ENCODE measurements at regions not wholly inside any gene's neighbourhood (a gene's known extent, or its start where the extent isn't known, plus 50 kb on each side); places are given as distances from the start of the nearest gene placed in this dataset.

DNA sequence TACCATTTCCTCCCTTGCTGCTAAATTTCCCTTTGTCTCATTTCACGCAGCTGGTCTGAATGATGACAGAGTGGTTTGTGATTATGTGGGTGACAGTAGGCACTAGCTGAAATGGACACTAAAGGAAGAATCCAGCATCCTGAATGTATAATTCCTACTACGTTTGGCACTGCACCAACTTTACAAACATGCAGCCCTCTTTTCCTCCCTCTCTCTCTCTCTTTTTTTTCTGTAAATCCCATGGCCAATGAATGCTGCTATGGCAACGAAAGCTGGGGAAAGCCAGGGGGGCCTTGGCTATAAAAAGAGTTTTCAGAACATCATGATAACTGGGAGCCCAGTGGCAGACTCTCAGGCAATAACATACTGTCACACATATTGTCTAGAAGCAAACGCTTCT lies 367.2 kb upstream of the AGTR1 start:
- DNase-seq = peak; percentile 69

DNA sequence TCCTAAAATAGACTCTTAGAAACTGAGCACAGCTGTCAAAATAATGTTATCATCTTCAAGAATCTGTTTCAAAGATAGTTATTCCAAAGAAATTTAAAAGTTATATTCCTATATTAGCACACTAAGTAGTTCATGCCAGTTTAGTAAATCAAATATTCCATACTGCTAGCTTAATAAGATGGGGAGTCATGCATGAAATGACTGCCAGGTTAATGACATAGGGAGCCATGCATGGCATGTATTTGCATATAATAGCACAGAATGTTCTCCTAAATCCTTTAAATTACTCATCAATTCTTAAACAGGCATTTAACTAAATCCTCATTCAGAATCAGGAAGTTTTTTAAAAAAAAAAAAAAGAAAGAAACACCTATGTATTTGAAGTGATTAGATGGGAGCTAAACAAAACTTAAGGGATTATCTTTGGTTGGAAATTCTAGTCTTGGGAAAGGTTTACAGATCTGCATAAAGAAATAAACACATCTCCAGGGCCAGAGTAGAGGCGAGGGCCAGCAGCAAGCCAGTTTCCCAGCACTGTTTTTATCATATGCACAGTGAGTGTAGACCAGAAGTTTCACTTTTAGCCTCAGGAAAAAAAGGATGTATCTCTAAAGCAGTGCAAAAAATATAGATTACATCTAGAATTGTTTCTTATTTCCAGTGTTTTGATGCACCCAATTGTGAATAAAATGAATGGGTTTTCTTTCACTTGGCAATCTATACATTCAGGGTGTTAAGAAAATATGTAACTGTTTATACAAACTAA lies 366.4 kb upstream of the AGTR1 start:
- peak; percentile 70 for DNase-seq

DNA sequence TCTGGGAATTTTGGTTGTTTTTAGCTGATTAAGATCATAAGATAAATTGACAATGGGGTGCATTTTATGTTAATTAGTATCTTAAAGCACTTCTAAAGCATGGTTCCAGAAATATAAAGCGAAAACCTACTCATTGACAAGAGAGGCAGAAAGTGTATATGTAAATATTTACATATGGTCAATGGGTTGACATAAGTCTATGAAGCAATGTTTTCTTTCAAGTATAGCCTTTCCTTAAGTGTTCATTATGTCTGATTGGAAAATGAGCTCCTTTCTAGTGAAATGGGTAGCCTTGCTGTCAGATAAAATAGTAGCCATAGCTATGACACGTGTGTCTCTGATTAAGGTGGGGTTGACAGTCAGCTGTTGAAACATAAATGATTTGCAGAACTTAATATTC lies 365.2 kb upstream of the AGTR1 start:
- peak; percentile 17 for DNase-seq

DNA sequence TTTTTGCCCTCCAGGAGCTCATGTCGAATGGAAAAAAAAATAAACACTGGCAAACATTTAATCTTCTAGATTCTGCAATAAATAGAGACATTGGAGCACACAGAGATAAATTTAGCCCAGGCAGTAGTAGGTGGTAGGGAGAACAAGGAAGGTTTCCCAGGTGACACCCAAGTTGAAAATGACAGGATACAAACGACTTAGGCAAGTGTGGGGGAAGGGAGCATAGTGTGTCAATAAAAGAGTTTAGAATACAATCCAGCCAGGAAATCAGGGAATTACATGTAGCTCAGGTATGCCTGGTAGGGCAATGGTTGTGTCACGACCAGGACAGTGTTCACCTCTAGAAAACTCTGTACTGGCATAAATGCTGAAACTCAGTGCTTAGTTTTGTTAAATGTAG lies 364.6 kb upstream of the AGTR1 start:
- peak; percentile 39 for DNase-seq

GRCh38 chr3:148335612-148336011 lies 362.1 kb upstream of the AGTR1 start:
- DNase-seq = no peak

DNA sequence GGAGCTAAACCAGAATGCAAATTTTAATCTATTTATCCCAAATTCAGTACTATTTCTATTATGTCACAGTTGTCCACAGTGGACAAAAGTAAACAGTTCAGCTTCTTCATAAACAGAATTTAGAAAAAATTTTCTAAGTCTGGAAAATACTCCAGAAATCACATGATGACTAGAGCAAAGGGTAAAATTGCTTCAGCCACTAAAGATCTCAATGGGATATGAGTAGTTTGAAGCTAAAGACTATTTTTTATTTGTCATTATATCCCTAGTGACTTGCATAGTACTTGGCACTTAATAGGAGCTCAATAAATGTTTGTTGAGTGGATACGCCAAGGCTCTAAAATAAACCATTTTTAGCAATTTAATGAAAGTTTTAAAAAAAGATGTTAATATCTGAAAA lies 354.3 kb upstream of the AGTR1 start:
- no peak for DNase-seq

DNA sequence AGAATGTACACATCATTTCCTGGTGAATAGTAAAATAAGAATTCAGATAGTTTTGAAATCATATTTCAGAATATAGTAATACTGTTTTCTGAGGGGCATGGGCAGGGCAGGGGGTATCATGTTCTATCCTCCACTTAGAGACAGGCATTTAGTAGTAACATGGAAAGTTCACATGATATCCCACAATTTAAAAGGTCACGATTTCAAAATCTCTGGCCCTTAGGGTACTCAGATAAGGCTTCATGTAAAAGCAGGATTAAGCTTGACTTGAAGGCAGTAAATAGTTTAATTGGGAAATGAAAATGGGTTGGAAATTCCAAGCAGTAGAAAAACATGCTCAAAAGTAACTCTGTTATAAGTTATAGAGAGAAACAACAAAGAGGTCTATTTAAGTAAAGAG lies 353.2 kb upstream of the AGTR1 start:
- no peak for DNase-seq

DNA sequence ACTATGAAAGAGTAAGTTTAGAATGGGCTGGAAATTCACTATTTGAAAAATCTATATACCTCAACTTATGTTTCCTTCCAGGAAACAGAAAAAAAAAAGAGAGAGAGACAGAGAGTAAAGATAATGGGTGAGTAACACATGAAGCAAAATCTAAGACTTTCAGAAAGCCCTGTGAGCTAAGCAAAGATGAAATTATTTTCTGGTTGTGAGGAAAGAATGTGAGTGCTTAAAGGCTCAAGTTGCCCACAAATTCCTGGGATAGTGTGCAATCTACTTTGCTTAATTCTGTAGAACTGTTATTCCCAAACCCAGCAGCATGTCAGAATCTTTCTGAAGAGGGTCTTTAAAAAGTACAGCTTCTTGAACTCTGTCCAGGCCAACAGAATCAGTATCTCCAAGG lies 337.7 kb upstream of the AGTR1 start:
- no peak for DNase-seq

GRCh38 chr3:148366743-148367410 lies 330.8 kb upstream of the AGTR1 start:
- peak; percentile 72 for DNase-seq

DNA sequence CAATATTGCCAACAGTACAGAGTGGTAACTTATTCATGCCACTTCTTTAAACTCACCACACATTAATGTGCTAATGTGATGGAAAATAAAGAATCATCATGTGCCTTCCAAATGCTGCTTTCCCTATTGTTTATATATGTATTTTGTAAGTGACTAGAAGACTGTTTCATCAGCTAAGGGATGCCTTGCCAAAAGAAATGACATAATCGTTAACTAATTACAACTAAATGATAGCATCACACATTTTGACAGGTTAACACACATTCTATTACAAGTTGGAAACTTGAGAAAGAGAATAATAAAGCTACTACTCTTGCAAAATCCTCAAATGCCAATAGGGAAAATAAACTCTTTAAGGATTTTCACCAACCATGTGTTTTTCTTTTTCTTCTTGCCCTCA lies 329.9 kb upstream of the AGTR1 start:
- DNase-seq = no peak

DNA sequence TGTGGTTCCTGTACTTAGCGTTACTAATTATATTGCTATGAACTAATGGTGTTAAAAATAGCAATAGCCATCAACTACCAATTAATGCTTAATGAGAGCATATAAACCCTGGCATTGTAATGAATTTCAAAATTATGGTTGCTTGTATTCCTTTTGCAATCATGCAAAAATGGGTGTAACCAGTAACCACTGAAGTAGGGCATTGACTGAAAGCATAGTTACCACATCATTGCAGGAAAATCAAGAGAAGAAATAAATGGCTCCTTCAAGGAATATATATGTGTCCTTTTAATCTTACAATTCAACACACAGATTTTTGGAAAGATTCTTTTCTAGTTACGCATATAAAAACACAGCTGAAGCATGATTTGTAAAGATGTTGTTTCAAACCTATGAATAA lies 328.3 kb upstream of the AGTR1 start:
- DNase-seq = no peak

DNA sequence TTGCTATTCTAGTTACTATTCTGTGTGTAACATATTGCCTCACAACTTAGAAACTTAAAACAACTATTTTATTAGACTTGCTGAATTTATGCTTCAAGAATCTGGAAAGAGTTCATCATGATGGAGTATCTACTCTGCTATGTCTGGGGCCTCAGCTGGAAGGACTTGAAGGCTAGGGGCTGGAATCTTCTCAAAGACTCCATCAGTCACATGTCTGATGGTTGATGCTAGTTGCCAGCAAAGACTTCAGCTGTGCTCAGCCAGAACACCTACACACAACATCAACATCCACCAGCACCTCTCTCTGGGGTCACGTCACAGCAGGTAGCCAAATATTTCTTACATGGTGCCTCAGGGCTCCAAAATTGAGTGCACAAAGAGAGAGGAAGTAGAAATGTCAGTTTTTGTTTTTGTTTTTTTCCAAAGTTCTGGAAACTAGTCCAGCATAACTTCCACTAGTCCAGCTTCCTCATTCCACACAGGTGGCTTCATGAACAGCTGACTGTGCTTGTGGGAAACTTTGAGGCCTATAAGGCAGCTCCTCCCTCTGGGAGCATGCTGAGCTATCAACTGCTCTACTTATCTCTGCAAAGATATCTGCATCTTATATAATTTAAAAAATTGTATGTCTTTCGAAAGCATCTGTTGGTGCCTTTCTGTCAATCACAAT lies 325.4 kb upstream of the AGTR1 start:
- DNase-seq = no peak

DNA sequence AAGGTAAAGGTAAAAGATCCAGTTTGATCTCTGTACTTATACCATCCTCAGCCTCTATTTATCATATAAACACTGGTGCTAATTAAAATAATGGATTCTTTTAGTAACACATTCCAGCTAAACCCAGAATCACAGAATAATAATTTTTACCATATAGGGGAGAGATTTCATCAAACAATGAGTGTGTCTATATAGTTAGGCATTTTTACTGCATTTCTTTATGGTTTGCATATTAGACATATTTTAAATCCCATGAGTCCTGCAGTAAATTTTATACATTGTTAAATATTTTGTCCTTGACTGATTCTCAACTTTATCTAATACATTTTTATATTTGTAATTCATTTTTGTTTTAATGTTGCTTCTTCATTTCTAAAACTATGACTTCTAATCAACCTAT lies 323.7 kb upstream of the AGTR1 start:
- DNase-seq = no peak

DNA sequence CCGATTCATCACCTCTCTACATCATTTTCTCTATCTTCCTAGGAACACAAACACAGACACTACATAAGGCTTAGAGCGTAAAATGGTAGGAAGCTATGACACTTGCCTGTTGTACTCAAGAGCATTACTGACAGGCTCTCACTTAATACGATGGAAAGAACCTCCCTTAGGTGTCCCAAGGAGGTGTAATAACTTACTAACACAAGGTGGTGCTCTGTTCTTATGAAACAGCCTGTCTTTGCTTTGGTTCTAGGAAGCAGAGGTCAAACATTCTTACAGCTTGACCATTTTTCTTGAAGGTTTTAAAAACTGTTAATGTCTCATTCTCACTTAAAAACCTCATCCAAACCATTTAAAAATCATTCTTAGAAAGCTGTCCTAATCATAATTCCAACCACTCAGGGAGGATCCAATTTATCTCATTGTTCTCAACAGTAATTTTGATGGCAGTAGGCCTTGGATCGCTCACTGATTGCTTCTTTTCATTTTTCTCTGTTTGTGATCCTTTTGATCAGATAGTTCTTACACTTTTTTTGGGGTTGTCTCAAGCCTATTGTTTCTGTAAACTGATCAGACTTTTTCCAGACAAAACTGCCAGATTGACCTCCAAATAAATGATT lies 317.8 kb upstream of the AGTR1 start:
- DNase-seq = peak; percentile 81

DNA sequence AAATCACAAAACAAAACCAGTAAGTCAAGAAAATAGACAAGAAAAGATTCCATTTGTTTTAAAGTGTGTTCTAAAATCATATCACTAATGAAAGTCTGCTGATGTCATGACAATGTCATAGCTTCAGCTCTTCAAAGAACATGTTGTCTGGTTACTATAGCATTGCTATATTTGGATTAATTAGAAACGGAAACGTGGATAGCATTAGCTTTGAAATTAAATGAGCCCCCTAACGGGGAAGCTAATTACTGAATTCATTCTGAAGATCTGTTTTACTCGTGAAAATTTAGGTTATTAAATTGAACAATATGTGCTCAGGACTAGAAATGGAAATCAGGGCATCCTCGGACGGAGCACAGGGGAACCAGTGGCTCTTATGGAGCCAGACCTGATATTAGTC lies 316.7 kb upstream of the AGTR1 start:
- DNase-seq = no peak

DNA sequence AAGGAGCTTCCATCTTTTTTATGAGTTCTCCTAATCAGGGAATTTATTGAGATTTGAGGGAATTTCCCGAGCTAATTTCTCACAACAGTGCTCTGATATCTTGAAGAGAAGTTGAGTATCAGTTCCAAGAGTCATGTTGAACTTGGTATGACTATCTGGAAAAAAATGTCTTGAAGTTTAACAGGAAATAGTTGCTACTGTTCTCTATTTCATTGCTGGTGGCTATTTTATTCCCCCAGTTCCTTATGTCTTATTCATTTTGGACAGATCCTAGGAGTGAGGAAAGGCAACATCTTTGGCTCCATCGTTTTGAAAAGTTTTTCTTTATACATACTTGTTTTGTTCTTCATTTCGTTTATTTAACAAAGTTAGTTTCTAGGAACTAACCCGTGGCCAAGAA lies 307.8 kb upstream of the AGTR1 start:
- DNase-seq = no peak

- DNase-seq = no peak
Observed at GRCh38 chr3:148395821-148396220, 301.9 kb upstream of the AGTR1 start.

GRCh38 chr3:148400754-148401153 lies 296.9 kb upstream of the AGTR1 start:
- DNase-seq = no peak

DNA sequence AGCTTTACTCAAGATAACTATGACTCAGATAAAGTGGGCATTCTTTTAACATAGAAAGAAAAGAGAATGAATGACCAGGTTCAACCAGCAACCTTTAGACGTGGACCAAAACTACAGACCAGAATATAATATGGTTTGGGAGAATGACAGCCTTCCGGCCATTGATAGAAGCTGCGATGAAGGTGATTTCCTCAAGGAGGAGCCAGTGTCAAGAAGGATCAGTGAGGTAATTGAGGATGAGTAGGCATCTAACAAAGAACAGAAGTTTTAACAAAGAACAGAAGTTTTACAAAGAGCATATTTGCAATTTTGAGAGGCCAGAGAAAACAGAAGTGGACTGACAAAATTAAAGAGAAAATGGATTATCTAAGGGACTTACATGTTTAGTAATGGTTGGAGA lies 289.0 kb upstream of the AGTR1 start:
- DNase-seq = no peak

GRCh38 chr3:148420242-148420641 lies 277.5 kb upstream of the AGTR1 start:
- no peak for DNase-seq

DNA sequence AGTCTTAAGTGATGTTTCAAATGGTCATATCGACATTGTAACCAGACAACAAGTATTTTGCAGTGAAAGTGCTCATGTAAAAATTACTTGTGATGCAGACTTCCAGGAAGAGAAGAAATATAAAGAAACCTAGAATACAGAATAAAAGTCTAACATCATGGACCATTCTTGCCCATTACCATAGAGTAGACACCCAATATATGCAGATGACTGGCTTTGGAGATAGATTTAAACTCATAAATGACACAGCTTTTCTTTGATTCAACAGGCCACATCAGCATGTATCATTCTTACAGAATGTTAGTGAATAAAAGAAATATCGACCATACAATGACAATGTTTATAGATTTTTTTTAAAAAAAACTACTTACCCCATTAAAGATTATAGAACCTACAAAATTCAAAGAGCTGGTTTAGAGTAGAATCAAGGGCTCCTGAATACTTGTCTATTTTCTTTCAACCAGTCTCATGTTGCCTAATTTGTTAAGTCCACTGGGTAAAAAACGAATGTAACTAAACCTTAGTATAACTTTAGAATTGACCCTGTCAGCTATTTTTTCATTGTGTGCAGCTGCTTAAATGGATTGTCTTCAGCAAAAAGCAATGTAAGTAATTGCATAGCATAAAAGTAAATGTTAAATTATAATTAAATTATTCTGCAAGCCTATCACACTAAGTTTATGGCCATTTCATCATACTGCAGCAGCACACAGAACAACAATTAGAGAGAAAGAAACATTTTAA lies 268.7 kb upstream of the AGTR1 start:
- no peak for DNase-seq

DNA sequence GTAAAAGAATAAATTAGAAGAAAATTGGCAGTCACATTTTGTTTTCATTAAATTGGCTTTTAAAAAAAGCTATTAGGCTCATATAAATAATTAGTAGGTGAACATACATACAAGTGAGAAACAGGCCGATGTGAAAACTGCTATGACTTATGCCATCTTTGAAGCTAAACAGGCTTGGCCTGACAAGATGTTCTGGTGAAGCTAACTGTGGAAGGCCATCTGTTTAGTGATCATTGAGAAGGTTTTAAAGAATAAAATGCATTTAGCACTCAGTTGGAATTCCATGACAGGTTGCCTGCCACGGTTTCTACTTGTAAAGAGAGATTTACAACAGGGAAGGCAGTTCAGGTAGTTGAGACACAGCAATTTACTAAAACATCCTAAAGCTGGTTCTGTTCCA lies 264.0 kb upstream of the AGTR1 start:
- DNase-seq = no peak

DNA sequence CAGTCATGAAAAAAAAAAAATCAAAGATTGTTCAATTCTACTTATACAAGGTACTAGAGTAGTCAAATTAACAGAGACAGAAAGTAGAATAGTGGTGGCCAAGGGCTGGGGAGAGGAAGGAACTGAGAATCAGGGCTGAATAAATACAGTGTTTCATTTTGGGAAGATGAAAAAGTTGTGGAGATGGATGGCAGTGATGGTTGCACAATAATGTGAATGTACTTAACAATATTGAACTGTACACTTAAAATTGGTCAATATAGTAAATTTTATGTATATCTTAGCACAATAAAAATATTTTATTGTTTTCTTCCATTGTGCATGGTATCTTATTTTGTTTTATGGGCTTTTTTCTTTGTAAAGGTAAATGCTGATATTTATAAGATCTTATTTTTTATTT lies 262.2 kb upstream of the AGTR1 start:
- no peak for DNase-seq
